Ramos (cell line): ENCODE measurements at regions not wholly inside any gene's neighbourhood (a gene's known extent, or its start where the extent isn't known, plus 50 kb on each side); places are given as distances from the start of the nearest gene placed in this dataset.

ENCODE experiments used
- in situ Hi-C: fragments of 300-500 bp; cut with MboI; formaldehyde crosslinking; loops from one replicate; pipeline ENCODE4 v1.14.3; 2022; ENCODE audit warnings: low sequenced_read_pairs; ENCODE audit not compliant: unreplicated experiment

DNA sequence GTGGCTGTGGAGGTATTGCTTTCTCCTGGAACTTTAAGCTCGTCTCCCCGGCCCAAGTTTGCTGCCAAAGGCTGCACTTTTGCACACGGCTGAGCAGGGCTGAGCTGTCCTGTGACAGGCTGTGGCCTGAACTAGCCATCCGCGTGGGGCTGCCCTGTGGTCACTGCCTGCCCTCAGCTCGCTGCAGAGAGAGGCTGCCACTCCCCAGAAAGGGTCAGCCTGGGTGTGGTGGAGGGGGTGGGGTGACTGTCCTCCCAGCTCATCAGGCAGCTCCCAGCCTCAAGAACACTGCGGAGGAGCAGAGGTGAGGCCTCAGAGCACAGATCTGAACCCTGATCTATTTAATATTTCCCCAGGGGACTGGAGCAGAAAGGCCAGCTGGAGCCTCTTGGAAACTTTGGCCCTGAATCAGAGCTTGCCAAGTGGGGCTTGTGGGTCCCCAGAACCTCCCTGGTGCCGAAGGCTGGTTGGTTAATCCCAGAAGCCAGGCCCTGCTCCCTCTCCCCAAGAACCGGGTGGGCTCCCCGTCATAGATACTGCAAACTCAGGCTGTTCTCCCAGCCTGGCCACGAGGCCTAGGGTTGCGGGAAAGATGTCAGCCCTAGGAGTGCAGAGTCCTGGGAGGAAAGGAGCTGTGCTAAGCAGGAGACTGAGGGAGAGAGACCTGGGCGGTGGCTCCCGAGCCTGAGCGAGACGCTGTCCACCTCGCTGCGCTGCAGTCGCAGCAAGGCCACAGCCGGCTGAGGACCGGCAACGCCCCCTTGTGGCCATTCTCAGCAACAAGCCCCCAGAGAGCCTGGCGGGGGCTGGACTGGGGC is 125.1 kb upstream of the IPO9 start:
- in situ Hi-C loops = no loop called here

DNA sequence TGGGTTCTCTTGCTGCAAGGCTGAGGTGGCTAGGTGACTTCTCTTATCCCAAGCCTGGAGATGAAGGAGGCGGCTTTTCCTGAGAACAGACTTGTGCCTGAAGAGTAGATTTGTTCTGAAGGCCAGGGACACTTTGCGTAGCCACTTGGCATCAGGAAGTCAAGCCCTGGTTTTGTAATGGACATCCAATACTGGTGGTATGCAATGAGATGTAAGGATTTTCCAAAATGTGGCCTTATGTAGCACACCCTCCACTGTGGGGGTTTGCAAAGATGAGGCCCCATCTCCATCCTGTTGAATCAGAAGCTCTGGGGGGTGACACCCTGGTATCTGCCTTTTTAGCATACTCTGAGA is 124.5 kb upstream of the IPO9 start:
- in situ Hi-C loops = no loop called here

DNA sequence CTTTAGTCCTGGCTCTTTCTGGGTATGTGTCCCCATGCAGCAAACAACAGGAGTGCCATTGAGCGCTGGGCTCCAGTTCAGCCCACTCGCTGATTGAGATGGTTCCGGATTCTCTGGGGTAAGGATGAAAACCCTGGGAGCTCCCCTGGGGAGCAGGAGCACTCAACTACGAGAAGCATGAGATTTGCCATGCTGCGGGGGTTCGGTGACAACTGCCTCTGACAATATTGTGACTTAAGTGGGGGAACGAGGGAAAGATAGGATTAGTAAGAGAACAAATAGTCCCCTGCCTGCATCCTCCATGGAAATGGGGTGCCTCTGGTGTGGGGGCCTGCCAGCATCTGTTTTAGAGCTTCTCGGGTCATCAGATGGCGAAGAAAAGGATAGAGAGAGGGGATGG is 123.6 kb upstream of the IPO9 start:
- in situ Hi-C loops = loop anchor here (5.0 kb wide), 1 partner anchor 143 kb away; no protein-coding TSS in a partner anchor

DNA sequence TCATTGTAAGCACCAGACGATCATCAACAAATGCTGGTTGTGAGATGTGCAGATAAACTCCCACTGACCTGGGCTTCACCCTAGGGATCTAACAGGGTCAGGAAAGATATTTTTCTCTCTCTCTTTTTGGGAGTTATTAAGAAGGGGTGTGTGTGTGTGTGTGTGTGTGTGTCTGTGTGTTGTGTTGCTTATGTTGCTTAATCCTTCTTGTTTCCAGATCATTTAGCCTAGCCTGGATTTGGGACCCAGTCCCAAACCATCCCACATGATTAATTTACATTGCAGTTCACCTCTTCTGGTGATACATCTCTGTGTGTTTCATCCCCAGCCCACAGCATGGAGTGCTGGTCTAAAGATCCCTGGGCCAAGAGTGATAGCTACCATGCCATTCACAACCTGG is 122.8 kb upstream of the IPO9 start:
- in situ Hi-C loops = loop anchor here (5.0 kb wide), 1 partner anchor 144 kb away; no protein-coding TSS in a partner anchor

DNA sequence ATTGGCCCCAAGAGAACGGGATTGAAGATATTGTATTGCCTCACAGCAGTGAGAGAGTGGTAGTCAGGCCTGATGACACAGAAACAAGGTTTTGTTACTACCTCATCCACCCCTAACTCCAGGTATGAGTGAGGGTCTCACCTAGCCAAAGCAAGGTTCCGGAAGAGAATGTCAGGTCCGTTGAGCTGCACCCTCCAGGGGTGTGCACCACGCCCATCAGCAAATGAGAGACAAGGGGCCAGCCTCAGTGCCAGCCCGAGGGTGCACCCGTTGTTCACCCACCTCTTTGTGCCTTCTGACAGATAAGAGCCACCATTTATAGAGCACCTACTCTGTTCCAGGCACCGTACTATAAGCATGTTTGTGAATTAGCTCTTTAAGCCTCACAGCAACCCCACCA is 121.9 kb upstream of the IPO9 start:
- in situ Hi-C loops = loop anchor here (5.0 kb wide), 1 partner anchor 145 kb away; no protein-coding TSS in a partner anchor

DNA sequence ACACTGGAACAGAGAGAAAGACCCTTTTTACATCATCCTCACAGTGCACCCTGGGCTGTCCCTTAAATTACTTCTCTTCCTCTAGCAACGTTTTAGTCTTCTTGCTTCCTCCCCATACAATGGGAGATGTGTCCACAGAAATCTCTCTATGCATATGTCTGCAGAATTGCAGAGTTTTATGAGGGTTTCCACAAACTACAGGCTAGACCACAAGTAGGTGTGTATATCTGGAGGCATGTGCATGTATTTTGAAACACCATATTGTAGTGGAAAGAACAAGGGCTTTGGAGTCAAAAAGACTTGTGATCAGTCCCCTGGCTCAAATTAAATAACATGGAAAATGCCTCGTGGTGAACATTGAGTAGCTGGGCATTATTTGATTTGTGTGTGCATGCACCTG is 121.3 kb upstream of the IPO9 start:
- in situ Hi-C loops = loop anchor here (5.0 kb wide), 1 partner anchor 145 kb away; no protein-coding TSS in a partner anchor

DNA sequence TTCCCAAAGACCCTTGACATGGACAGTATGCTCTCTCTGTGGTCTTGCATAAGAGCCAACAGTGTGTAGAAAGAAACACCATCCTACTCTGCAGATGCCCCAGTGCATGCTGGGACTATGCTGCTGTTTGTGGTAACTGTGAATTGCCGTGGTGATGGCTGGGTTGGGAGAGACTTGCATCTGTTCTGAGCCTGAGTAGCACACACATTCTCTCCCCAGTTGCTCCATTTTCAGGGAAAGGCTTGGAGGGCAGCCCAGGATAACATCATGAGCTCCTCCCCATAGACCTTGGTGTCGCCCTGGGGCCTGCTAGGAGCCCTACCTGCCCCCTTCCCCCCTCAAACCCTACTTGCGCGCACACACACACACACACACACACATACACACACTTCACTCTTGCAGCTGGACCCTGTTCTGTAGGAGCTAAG is 120.9 kb upstream of the IPO9 start:
- in situ Hi-C loops = loop anchor here (5.0 kb wide), 1 partner anchor 146 kb away; no protein-coding TSS in a partner anchor

DNA sequence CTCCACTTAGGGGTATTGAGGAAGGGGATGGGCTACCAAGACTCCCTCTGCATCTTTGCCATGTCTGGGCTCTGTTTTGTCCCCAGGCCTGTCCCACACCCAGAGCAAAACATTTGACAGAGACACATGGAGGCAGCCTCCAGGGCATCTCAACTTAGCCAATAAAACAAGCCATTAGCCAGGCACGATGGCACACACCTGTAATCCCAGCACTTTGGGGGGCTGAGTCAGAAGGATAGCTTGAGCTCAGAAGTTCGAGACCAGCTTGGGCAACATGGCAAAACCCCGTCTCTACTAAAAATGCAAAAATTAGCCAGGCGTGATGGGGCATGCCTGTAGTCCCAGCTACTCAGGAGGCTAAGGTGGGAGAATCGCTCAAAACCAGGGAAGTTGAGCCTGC is 120.3 kb upstream of the IPO9 start:
- in situ Hi-C loops = loop anchor here (5.0 kb wide), 1 partner anchor 146 kb away; no protein-coding TSS in a partner anchor

DNA sequence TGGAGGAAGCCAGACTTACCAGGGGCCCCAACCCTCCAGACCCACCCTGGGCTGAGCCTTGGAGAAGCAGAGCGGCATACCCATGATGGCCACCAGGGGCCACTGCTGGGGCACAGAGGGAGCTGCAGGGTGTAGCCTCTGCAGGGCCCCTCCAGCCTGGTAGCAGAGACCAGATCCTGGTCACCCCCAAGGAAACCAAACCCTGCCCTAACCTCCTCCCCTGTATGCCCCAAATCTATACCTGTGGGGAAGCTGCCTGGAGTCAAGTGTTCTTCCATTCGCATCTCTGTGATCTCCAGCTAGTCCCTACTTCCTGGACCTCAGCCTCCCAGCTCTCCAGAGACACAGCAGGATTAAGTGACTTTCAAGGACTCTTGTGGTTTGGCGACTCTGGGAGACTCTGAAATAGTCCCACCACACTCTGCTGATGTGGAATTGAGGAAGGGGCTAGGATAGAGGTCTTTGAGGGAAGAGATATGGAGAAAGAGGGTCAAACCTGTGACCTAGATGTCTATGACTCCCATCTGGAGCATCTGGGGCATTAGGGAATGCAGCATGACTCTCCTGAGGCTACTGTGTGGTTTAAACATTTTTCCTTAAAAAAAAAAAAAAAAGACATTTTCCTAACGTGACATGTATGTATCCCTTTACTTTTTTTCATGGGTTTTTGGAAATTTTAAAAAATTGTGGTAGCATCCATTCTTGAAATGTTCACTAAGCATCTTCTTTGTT is 119.2 kb upstream of the IPO9 start:
- in situ Hi-C loops = loop anchor here (5.0 kb wide), 2 partner anchors 78 to 147 kb away; no protein-coding TSS in a partner anchor

DNA sequence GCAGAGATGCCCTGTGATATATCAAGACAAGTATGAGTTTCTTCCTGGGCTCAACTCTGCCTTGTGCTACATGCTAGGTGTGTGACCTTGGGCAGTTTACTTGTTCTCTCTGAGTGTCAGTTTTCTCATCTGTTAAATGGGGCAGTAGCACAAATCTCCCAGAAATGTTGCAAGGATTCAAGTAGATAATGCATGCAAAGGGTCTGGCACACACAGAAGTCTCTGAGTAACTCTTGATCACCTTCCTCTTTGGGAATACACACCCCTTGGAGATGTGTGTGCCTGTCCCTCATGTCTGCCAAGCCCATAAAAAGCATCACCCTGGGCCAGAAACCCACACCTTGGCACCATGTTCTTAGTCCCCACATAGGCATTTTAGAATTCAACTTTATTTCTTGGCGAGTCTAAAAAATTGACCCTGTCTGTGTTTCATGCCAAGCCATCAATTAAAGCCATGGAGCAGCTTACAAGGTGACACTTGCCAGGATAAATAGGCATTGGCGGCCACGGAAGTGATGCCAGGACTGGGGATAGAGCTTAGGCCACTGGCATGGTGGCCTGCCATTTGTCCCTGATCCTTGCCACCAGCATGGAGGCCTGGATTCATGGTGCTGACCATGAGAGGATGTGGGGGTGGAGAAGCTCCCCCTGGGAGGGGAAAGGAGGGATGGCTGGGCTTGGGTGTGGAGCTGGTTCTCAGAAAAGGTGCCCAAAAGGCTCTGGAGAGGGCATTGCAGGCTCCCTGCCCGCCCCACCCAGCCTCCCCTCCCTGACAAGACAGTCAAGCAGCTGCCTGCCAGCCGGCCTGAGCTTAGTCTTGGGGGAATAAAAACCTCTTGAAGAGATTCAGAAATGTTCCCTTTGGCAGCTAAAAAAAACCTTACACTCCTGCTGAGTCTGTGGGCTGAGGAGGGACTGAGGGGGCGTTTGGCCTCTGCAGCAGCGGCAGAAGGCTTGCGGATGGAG is 118.0 kb upstream of the IPO9 start:
- in situ Hi-C loops = loop anchor here (5.0 kb wide), 1 partner anchor 76 kb away; no protein-coding TSS in a partner anchor

DNA sequence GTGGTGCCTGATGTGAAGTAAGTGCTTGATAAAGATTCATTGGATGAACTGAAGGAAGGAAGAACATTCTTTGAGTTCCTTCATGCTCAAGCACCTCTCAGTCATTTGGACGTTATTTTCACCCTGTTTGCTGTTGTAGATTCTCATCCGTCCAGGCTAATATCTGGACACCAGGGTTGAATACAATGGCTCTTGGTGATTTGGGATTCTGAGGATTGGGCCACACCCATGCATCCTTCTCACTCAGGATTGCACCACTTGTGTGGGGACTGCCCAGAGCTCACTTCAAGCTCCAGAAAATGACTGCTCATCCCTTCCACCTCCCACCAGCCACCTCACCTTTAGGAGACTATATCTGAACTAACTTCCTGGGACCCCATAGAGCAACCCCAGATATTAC is 117.1 kb upstream of the IPO9 start:
- in situ Hi-C loops = loop anchor here (5.0 kb wide), 1 partner anchor 75 kb away; no protein-coding TSS in a partner anchor

DNA sequence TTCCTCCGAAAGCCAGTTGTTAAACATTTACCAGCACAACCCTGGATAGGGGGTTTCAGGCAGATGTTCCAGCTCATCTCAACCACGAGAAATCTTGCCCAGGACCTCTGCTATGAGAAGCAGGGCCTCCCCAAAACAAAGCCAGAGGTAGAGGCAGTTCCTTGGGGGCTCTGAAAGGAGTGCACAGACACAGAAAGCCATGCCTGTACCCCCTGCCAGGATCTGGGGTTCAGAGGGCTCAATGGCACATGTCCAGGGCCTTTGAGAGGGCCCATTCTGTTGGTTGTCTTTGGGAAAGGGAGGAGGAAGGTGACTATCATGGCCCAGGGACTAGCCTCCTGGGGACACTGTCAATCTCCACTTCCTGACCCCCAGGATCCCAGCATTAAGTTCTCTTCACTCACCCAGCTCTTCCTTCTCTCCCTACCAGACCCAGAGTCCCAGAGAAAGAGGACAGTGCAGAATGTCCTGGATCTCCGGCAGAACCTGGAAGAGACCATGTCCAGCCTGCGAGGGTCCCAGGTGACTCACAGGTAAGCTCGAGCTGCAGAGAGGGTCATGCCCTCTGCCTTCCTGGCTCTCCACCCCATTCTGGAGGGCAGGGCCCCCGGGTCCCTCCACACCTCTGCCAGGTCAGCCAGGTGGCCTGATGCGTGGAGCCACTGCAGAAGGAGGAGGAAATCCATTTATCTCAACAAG is 116.4 kb upstream of the IPO9 start:
- in situ Hi-C loops = loop anchor here (5.0 kb wide), 1 partner anchor 75 kb away; no protein-coding TSS in a partner anchor

DNA sequence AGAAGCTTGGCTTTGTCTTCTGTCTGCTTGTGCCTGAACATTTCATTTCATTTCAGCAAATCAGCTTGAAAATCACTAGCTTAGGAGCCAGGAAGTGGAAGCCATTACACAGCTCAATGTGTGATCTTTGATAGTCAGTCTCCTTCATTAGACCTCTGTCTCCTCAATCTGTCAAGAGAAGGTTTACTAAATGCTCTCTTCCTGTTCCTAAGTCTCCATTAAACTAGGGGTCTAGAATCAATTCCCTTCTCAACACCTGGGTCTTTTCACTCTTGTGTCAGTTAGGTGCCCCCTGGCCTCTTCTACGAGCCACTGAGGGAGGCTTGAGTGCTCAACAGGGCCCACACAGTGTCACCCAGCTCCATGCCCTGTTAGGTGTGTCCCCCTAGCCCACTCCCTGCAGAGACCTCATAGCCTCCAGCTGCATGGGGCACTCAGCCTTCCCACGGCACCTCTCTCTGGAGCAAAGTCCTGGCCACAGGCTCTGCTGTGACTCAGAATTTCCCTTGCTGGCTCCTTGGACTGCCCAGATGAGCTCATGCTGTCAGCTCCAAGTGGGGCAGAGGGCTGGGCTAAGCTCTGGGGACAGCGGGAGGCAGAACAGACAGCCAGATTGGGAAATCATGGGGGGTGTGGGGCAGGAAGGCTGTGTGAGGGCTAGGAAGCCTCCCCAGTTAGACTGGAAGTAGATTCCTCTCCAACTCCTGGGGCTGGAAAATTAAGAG is 115.7 kb upstream of the IPO9 start:
- in situ Hi-C loops = loop anchor here (5.0 kb wide), 1 partner anchor 74 kb away; no protein-coding TSS in a partner anchor

DNA sequence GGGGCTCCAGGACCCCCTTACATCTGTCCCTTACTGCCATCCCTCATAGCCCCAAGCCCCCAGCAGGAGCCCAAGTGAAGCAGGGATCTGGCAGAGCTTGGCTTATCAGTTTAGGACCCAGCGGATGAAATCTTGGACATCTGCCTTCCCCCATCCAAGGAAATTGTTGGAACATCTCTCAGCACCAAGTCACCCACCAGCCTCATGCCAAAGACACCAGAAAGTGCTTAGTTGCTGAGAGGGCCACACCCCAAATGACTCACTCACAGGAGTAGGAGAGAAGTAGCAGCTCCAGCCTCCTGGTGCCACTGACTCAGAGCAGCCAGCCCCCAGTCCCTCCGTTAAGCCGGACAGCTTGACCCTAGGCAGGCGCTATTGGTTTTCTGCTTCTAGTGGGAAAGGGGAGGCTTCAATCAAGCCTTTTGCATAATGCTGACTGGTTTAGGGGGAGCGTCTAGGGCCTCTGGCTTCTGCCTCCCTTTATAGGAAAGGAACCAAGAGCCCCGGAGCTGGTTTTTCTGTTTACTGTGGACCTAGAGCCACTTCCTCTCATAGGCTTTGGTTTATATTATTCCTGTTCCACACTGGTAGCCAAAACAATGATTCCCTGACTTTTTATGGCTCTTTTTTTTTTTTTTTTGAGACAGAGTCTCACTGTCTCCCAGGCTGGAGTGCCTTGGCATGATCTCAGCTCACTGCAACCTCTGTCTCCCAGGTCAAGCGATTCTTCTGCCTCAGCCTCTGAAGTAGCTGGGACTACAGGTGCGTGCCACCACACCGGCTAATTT is 114.2 kb upstream of the IPO9 start:
- in situ Hi-C loops = loop anchor here (5.0 kb wide), 1 partner anchor 73 kb away; no protein-coding TSS in a partner anchor

DNA sequence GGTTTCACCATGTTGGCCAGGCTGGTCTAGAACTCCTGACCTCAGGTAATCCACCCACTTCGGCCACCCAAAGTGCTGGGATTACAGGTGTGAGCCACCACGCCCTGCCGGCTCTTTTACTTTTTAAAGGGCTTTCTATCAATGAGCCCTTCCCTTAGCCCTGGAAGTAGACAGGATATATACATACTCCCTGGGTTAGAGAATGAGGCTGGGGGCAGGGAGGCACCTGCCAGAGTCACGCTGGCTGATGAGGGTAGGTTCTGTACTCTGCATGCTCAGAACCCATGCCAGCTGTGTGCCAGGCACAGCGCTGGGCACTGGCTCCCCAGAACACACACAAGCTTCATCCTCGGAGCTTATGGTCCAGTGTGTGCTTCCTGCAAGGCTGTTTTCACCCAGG is 113.6 kb upstream of the IPO9 start:
- in situ Hi-C loops = no loop called here

DNA sequence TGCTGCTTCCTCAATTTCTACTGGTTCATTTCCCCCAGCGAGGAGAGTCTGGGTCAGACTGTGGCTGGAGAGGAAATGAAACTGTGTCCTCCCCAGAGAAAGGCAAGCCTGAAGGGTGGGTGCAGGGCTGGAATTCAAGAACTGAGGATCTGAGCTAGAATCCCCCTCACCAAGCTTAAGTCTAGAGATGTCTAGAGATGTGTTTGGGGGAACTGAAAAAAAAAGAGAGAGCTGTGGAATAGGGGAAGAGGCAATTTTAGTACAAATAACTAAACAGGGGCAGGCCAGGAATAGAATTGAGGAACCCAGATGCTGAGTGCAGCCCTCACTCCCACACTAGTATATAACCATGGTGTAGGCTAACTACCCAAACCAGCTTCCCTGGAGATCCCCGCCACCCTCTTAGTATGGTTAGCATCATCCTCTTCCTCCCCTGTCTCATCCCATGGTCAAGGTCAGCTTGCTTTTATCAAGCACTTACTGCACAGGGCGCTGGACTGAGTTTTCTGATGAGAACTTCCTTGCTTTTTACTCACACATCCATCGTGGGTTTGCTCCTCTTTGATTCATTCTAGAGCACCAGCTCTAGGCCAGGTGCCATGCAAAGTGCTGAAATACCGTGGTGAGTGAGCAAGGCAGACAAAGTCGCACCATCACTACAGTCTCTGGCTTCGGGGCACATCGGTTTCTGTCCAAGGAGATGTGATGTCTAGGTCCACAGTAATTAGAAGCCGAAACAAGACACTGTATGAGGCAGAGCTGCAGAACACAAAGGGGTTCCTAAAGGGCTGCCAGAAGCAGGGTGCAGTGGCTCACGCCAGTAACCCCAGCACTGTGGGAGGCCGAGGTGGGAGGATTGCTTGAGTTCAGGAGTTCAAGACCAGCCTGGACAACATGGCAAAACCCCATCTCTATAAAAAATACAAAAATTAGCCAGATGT is 112.9 kb upstream of the IPO9 start:
- in situ Hi-C loops = no loop called here

DNA sequence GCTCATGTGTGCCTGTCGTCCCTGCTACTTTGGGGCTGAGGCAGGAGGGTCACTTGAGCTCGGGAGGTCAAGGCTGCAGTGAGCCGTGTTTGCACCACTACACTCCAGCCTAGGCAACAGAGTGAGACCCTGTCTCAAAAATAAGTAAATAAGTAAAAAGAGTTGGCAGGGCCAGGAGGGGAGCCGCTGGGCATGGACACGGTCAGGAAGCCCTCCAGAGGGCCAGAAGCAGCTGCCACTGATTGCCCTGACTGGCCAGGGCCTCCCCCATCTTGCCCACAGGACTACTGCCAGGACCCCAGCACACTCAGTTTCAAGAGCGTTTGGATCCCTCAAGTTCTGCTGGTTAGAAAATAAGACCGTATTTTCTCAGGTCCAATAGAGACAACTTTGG is 112.2 kb upstream of the IPO9 start:
- in situ Hi-C loops = no loop called here
